ENCODE measurements at regions not wholly inside any gene's neighbourhood (a gene's known extent, or its start where the extent isn't known, plus 50 kb on each side); places are given as distances from the start of the nearest gene placed in this dataset.

DNA sequence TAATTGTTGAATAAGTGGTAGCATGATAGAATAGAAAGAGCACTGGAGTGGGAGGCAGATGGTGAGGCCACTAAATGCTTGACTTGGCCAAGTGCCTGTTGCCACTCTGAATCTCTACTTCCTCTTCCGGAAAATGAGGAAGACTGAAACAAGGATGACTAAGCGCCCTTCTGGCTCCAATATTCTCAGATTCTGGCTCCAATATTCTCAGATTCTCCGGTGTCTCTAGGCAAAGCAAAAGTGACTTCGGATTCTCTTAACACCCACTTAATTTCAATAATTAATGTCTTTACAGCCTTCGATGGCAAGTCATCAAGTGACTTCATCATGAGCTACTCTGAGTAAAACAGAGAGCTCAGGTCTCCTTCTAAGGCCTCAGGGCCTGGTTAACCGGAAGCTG lies 402.2 kb upstream of the FGF13 start:
- Histone ChIP-seq H3K9me3 (ENCODE audit: low read length) (no peaks in the 10 kb centered on the region), H2AFZ (ENCODE audit: low read length) (no peak overlapping the region), H3K4me2 (ENCODE audit: low read length) (no peak overlapping the region), H3K9me2 (ENCODE audit: insufficient read depth, low read length) (no peaks in the 10 kb centered on the region), H3K4me3 (ENCODE audit: low read depth, low read length, poor library complexity, severe bottlenecking) (no peak overlapping the region), H3K36me3 (ENCODE audit: insufficient read depth, low read length) (no peaks in the 10 kb centered on the region), H4K20me1 (ENCODE audit: insufficient read depth, low read length) (no peaks in the 10 kb centered on the region), H3K27ac (ENCODE audit: low read depth, low read length, poor library complexity, severe bottlenecking) (no peak overlapping the region), H3K79me2 (ENCODE audit: insufficient read depth, low read depth, low read length) (no peaks in the 10 kb centered on the region), H3K4me1 (ENCODE audit: insufficient read depth, low read length, poor library complexity, severe bottlenecking) (no peaks in the 10 kb centered on the region)
- POLR2A ChIA-PET, result no interaction called here
- CTCF ChIA-PET (ENCODE audit: unreplicated experiment), result no interaction called here
- intact Hi-C loops (cut with micrococcal nuclease; ENCODE audit: unreplicated experiment), result no loop called here
- no peak for TF ChIP-seq EZH2phosphoT487 (IDR thresholded peaks at IDR 0.05; ENCODE audit: borderline replicate concordance, low read depth, low read length)
- TF ChIP-seq, protein P1, sequence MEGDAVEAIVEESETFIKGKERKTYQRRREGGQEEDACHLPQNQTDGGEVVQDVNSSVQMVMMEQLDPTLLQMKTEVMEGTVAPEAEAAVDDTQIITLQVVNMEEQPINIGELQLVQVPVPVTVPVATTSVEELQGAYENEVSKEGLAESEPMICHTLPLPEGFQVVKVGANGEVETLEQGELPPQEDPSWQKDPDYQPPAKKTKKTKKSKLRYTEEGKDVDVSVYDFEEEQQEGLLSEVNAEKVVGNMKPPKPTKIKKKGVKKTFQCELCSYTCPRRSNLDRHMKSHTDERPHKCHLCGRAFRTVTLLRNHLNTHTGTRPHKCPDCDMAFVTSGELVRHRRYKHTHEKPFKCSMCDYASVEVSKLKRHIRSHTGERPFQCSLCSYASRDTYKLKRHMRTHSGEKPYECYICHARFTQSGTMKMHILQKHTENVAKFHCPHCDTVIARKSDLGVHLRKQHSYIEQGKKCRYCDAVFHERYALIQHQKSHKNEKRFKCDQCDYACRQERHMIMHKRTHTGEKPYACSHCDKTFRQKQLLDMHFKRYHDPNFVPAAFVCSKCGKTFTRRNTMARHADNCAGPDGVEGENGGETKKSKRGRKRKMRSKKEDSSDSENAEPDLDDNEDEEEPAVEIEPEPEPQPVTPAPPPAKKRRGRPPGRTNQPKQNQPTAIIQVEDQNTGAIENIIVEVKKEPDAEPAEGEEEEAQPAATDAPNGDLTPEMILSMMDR (conservative IDR thresholded peaks at IDR 0.05; ENCODE audit: low read length), result no peak
- no TSS peak for BruUV-seq (replicated peaks)
- DNase-seq (ENCODE audit: low spot score), result no peak

DNA sequence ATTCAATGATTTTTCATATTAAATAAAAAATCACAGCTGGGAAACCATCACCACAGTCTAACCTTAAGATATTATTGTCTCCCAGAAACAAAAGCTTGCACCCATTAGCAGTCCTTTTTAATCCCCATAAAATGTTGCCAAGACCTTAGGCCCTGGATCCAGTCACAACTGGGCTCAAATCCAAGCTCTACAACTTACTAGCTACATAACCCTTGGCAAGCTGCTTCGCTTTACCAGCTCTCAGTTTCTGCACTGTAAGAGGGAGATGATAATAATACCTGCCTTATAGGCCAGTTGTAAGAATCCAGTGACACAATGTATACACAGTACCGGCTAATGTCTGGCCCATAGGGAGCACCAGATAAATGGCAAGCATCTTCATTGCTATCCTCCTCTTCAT lies 400.9 kb upstream of the FGF13 start:
- intact Hi-C loops (cut with micrococcal nuclease; ENCODE audit: unreplicated experiment), result no loop called here
- Histone ChIP-seq H3K36me3 (ENCODE audit: insufficient read depth, low read length) (no peaks in the 10 kb centered on the region), H4K20me1 (ENCODE audit: insufficient read depth, low read length) (no peaks in the 10 kb centered on the region), H3K9me3 (ENCODE audit: low read length) (no peaks in the 10 kb centered on the region), H3K4me1 (ENCODE audit: insufficient read depth, low read length, poor library complexity, severe bottlenecking) (no peaks in the 10 kb centered on the region), H3K4me2 (ENCODE audit: low read length) (no peak overlapping the region), H3K27ac (ENCODE audit: low read depth, low read length, poor library complexity, severe bottlenecking) (no peak overlapping the region), H3K4me3 (ENCODE audit: low read depth, low read length, poor library complexity, severe bottlenecking) (no peak overlapping the region), H3K9me2 (ENCODE audit: insufficient read depth, low read length) (no peaks in the 10 kb centered on the region), H2AFZ (ENCODE audit: low read length) (no peak overlapping the region), H3K79me2 (ENCODE audit: insufficient read depth, low read depth, low read length) (no peaks in the 10 kb centered on the region)
- DNase-seq (ENCODE audit: low spot score), result no peak
- ChIA-PET CTCF (ENCODE audit: unreplicated experiment) (no interaction called here), POLR2A (no interaction called here)
- BruUV-seq (replicated peaks), result no TSS peak
- TF ChIP-seq EZH2phosphoT487 (IDR thresholded peaks at IDR 0.05; ENCODE audit: borderline replicate concordance, low read depth, low read length), result no peak
- TF ChIP-seq, protein P1 (conservative IDR thresholded peaks at IDR 0.05; ENCODE audit: low read length), result no peak

DNA sequence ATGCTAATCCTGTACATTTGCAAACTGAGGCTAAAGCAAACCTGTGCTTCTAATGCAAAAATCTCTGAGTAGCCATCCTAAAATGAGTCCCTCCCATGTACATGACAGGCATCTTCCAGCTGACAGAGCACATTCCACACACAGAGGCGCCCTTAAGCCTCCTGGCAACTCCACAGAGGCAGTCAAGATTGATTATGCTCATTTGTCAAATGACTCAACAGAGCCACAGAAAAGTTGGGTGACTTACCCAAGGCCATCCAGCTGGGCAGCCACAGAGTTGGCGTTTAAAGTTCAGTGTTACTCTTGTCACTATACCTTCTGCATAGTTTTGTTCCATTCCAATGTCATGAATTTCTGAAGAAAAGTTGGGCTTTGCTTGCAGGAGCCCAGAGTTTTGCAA lies 394.6 kb upstream of the FGF13 start:
- Histone ChIP-seq H3K9me2 (ENCODE audit: insufficient read depth, low read length) (no peaks in the 10 kb centered on the region), H3K4me2 (ENCODE audit: low read length) (no peak overlapping the region), H2AFZ (ENCODE audit: low read length) (no peak overlapping the region), H3K27ac (ENCODE audit: low read depth, low read length, poor library complexity, severe bottlenecking) (no peak overlapping the region), H3K79me2 (ENCODE audit: insufficient read depth, low read depth, low read length) (no peaks in the 10 kb centered on the region), H3K4me1 (ENCODE audit: insufficient read depth, low read length, poor library complexity, severe bottlenecking) (no peaks in the 10 kb centered on the region), H3K9me3 (ENCODE audit: low read length) (no peaks in the 10 kb centered on the region), H3K4me3 (ENCODE audit: low read depth, low read length, poor library complexity, severe bottlenecking) (no peak overlapping the region), H3K36me3 (ENCODE audit: insufficient read depth, low read length) (no peaks in the 10 kb centered on the region), H4K20me1 (ENCODE audit: insufficient read depth, low read length) (no peaks in the 10 kb centered on the region)
- intact Hi-C loops (cut with micrococcal nuclease; ENCODE audit: unreplicated experiment), result no loop called here
- TF ChIP-seq, protein P1 (conservative IDR thresholded peaks at IDR 0.05; ENCODE audit: low read length), result no peak
- no peak for TF ChIP-seq EZH2phosphoT487 (IDR thresholded peaks at IDR 0.05; ENCODE audit: borderline replicate concordance, low read depth, low read length)
- CTCF ChIA-PET (ENCODE audit: unreplicated experiment), result no interaction called here
- DNase-seq (ENCODE audit: low spot score), result no peak
- no TSS peak for BruUV-seq (replicated peaks)
- POLR2A ChIA-PET, result no interaction called here
